Mammary epithelial cell (primary cell): ENCODE measurements at regions not wholly inside any gene's neighbourhood (a gene's known extent, or its start where the extent isn't known, plus 50 kb on each side); places are given as distances from the start of the nearest gene placed in this dataset.

Source experiments
- EZH2 ChIP-seq: IDR thresholded peaks from 2 replicates; pipeline ENCODE4 v1.6.1; 2012; ENCODE audit warnings: low read length, inconsistent platforms, borderline replicate concordance
- TF ChIP-seq, protein P1 (sequence below), 2 donors: IDR thresholded peaks in 1 of 2; conservative IDR thresholded peaks in 1 of 2; 2 replicates each; pipeline ENCODE4 v1.5.1; 2011 to 2012; ENCODE audit warnings: inconsistent platforms in 2 of 2, low read length in 2 of 2, mild to moderate bottlenecking in 2 of 2, control low read depth in 1 of 2, low read depth in 1 of 2; ENCODE audit not compliant: insufficient read depth in 1 of 2; ENCODE audit errors: extremely low read depth in 1 of 2

- TF ChIP-seq, protein P1, sequence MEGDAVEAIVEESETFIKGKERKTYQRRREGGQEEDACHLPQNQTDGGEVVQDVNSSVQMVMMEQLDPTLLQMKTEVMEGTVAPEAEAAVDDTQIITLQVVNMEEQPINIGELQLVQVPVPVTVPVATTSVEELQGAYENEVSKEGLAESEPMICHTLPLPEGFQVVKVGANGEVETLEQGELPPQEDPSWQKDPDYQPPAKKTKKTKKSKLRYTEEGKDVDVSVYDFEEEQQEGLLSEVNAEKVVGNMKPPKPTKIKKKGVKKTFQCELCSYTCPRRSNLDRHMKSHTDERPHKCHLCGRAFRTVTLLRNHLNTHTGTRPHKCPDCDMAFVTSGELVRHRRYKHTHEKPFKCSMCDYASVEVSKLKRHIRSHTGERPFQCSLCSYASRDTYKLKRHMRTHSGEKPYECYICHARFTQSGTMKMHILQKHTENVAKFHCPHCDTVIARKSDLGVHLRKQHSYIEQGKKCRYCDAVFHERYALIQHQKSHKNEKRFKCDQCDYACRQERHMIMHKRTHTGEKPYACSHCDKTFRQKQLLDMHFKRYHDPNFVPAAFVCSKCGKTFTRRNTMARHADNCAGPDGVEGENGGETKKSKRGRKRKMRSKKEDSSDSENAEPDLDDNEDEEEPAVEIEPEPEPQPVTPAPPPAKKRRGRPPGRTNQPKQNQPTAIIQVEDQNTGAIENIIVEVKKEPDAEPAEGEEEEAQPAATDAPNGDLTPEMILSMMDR (conservative IDR thresholded peaks at IDR 0.05 in 1 of 2, IDR thresholded peaks at IDR 0.05 in 1 of 2; ENCODE audit: extremely low read depth in 1 of 2, insufficient read depth in 1 of 2, low read depth in 1 of 2, low read length in 2 of 2): no peak
- TF ChIP-seq EZH2: no peak
Measured at GRCh38 chr5:135740475-135740874, 94.0 kb upstream of the SLC25A48 start.
